ENCODE measurements at regions not wholly inside any gene's neighbourhood (a gene's known extent, or its start where the extent isn't known, plus 50 kb on each side); places are given as distances from the start of the nearest gene placed in this dataset.

- Mint-ChIP-seq H3K4me1 (peaks cover 0 to 3% (median 0%) of the 10 kb centered on the region in 3 donors), H3K4me3 (no peak overlapping the region), H3K27ac (no peak overlapping the region), H3K36me3 (peaks cover under 1 to 6% of the 10 kb centered on the region in 2 donors), H3K27me3 (peaks cover 28 to 37% (median 32%) of the 10 kb centered on the region in 3 donors), H3K9me3 (peaks cover 0 to 5% (median under 1%) of the 10 kb centered on the region in 7 donors)
- DNase-seq (no peak), ATAC-seq (ENCODE audit: low read depth in 2 of 2) (no peak)
These were observed 270.9 kb upstream of the FOXF1 start for GRCh38 chr16:86239381-86239780.

- ATAC-seq (ENCODE audit: low read depth in 2 of 2): no peak
- no peak overlapping the region for H3K4me3 Mint-ChIP-seq
- no peak overlapping the region for H3K27ac Mint-ChIP-seq
These were observed 269.5 kb upstream of the FOXF1 start for GRCh38 chr16:86240716-86241363.

GRCh38 chr16:86241681-86242080 is 268.6 kb upstream of the FOXF1 start:
- no peak overlapping the region for H3K27ac Mint-ChIP-seq
- H3K9me3 Mint-ChIP-seq: peaks cover 0 to 9% (median 2%) of the 10 kb centered on the region in 7 donors
- H3K4me3 Mint-ChIP-seq: no peak overlapping the region
- peaks cover 6 to 8% of the 10 kb centered on the region in 2 donors for H3K36me3 Mint-ChIP-seq
- peaks cover 0 to 3% (median 0%) of the 10 kb centered on the region in 3 donors for H3K4me1 Mint-ChIP-seq
- DNase-seq (no peak), ATAC-seq (ENCODE audit: low read depth in 2 of 2) (no peak)
- peaks cover 29 to 40% (median 38%) of the 10 kb centered on the region in 3 donors for H3K27me3 Mint-ChIP-seq

More at GRCh38 chr16:86240716-86241363, 269.5 kb upstream of the FOXF1 start:
- DNase-seq: no peak
- H3K4me1 Mint-ChIP-seq: peaks cover 0 to 3% (median 0%) of the 10 kb centered on the region in 3 donors
- peaks cover 6 to 8% of the 10 kb centered on the region in 2 donors for H3K36me3 Mint-ChIP-seq
- H3K9me3 Mint-ChIP-seq: peaks cover 0 to 9% (median 2%) of the 10 kb centered on the region in 7 donors
- H3K27me3 Mint-ChIP-seq: peaks cover 28 to 40% (median 38%) of the 10 kb centered on the region in 3 donors

- peaks cover 0 to 9% (median 2%) of the 10 kb centered on the region in 7 donors for H3K9me3 Mint-ChIP-seq
- no peak for ATAC-seq (ENCODE audit: low read depth in 2 of 2)
- H3K4me3 Mint-ChIP-seq: no peak overlapping the region
- no peak overlapping the region for H3K27ac Mint-ChIP-seq
- H3K27me3 Mint-ChIP-seq: peaks cover 33 to 40% (median 38%) of the 10 kb centered on the region in 3 donors
- peaks cover 6 to 8% of the 10 kb centered on the region in 2 donors for H3K36me3 Mint-ChIP-seq
- H3K4me1 Mint-ChIP-seq: peaks cover 0 to 3% (median 0%) of the 10 kb centered on the region in 3 donors
- DNase-seq: no peak
These were observed 267.8 kb upstream of the FOXF1 start for GRCh38 chr16:86242244-86243122.

- DNase-seq (no peak), ATAC-seq (ENCODE audit: low read depth in 2 of 2) (no peak)
- H3K27me3 Mint-ChIP-seq: peaks cover 37 to 40% (median 38%) of the 10 kb centered on the region in 3 donors
- H3K36me3 Mint-ChIP-seq: peaks cover 6 to 8% of the 10 kb centered on the region in 2 donors
- H3K4me1 Mint-ChIP-seq: peaks cover 0 to 3% (median 0%) of the 10 kb centered on the region in 3 donors
- peaks cover 0 to 9% (median 0%) of the 10 kb centered on the region in 7 donors for H3K9me3 Mint-ChIP-seq
- H3K4me3 Mint-ChIP-seq: no peak overlapping the region
- peak overlapping the region in 1 of 6 donors; percentile 1 for H3K27ac Mint-ChIP-seq
These were observed 267.2 kb upstream of the FOXF1 start for GRCh38 chr16:86243123-86243473.

GRCh38 chr16:86243571-86244154 is 266.7 kb upstream of the FOXF1 start:
- Mint-ChIP-seq H3K27me3 (peaks cover 38 to 40% (median 39%) of the 10 kb centered on the region in 3 donors), H3K9me3 (peaks cover 0 to 9% (median 0%) of the 10 kb centered on the region in 7 donors), H3K27ac (no peak overlapping the region), H3K4me1 (peaks cover 0 to 3% (median 0%) of the 10 kb centered on the region in 3 donors), H3K4me3 (no peak overlapping the region), H3K36me3 (peaks cover 6 to 8% of the 10 kb centered on the region in 2 donors)
- no peak for ATAC-seq (ENCODE audit: low read depth in 2 of 2)
- no peak for DNase-seq

- Mint-ChIP-seq H3K36me3 (peaks cover 6 to 8% of the 10 kb centered on the region in 2 donors), H3K4me1 (peaks cover 0 to 3% (median 0%) of the 10 kb centered on the region in 3 donors), H3K9me3 (peaks cover 0 to 9% (median 0%) of the 10 kb centered on the region in 7 donors), H3K27ac (no peak overlapping the region), H3K27me3 (peaks cover 38 to 41% (median 40%) of the 10 kb centered on the region in 3 donors), H3K4me3 (no peak overlapping the region)
- no peak for DNase-seq
- no peak for ATAC-seq (ENCODE audit: low read depth in 2 of 2)
These were observed 266.2 kb upstream of the FOXF1 start for GRCh38 chr16:86244158-86244557.

- peaks cover 0 to 3% (median 0%) of the 10 kb centered on the region in 3 donors for H3K4me1 Mint-ChIP-seq
These were observed 265.4 kb upstream of the FOXF1 start for GRCh38 chr16:86244936-86245335.

GRCh38 chr16:86245351-86245750 is 265.0 kb upstream of the FOXF1 start:
- no peak for ATAC-seq (ENCODE audit: low read depth in 2 of 2)
- Mint-ChIP-seq H3K4me1 (peaks cover 0 to 3% (median 0%) of the 10 kb centered on the region in 3 donors), H3K27ac (no peak overlapping the region)

More at GRCh38 chr16:86244936-86245335, 265.4 kb upstream of the FOXF1 start:
- H3K27ac Mint-ChIP-seq: no peak overlapping the region
- H3K9me3 Mint-ChIP-seq: peaks cover 0 to 9% (median 0%) of the 10 kb centered on the region in 7 donors
- H3K4me3 Mint-ChIP-seq: no peak overlapping the region
- ATAC-seq (ENCODE audit: low read depth in 2 of 2) (no peak), DNase-seq (no peak)
- peaks cover 6 to 8% of the 10 kb centered on the region in 2 donors for H3K36me3 Mint-ChIP-seq
- peaks cover 39 to 41% (median 40%) of the 10 kb centered on the region in 3 donors for H3K27me3 Mint-ChIP-seq

GRCh38 chr16:86245895-86246294 is 264.4 kb upstream of the FOXF1 start:
- H3K36me3 Mint-ChIP-seq: peaks cover 6 to 8% of the 10 kb centered on the region in 2 donors
- H3K4me1 Mint-ChIP-seq: peaks cover 0 to 3% (median 0%) of the 10 kb centered on the region in 3 donors
- DNase-seq (no peak), ATAC-seq (ENCODE audit: low read depth in 2 of 2) (no peak)
- peaks cover 32 to 38% (median 37%) of the 10 kb centered on the region in 3 donors for H3K27me3 Mint-ChIP-seq
- peaks cover 0 to 9% (median 0%) of the 10 kb centered on the region in 7 donors for H3K9me3 Mint-ChIP-seq
- H3K4me3 Mint-ChIP-seq: peak overlapping the region in 1 of 8 donors; percentile 52
- peak overlapping the region in 1 of 6 donors; percentile 28 for H3K27ac Mint-ChIP-seq

More at GRCh38 chr16:86245351-86245750, 265.0 kb upstream of the FOXF1 start:
- DNase-seq: no peak
- Mint-ChIP-seq H3K9me3 (peaks cover 0 to 9% (median 0%) of the 10 kb centered on the region in 7 donors), H3K36me3 (peaks cover 6 to 8% of the 10 kb centered on the region in 2 donors), H3K4me3 (no peak overlapping the region), H3K27me3 (peaks cover 38 to 42% (median 40%) of the 10 kb centered on the region in 3 donors)

GRCh38 chr16:86248310-86248905 is 261.9 kb upstream of the FOXF1 start:
- DNase-seq (no peak), ATAC-seq (ENCODE audit: low read depth in 2 of 2) (no peak)
- Mint-ChIP-seq H3K27me3 (peaks cover 13 to 29% (median 13%) of the 10 kb centered on the region in 3 donors), H3K9me3 (peaks cover 0 to 8% (median 2%) of the 10 kb centered on the region in 7 donors), H3K36me3 (peaks cover 0 to 8% of the 10 kb centered on the region in 2 donors), H3K27ac (no peak overlapping the region), H3K4me3 (no peak overlapping the region), H3K4me1 (no peaks in the 10 kb centered on the region)

- Mint-ChIP-seq H3K27ac (no peak overlapping the region), H3K36me3 (peaks cover 0 to 4% of the 10 kb centered on the region in 2 donors), H3K9me3 (peaks cover 0 to 10% (median 2%) of the 10 kb centered on the region in 7 donors), H3K4me1 (no peaks in the 10 kb centered on the region), H3K27me3 (peaks cover 4 to 21% (median 13%) of the 10 kb centered on the region in 3 donors), H3K4me3 (no peak overlapping the region)
- no peak for DNase-seq
- no peak for ATAC-seq (ENCODE audit: low read depth in 2 of 2)
These were observed 260.7 kb upstream of the FOXF1 start for GRCh38 chr16:86249631-86250030.

Data from naive B cell (primary cell).